NCI-H1694 treated with DMSO at 0.1 percent for 48 hours (cell line): ENCODE measurements at regions not wholly inside any gene's neighbourhood (a gene's known extent, or its start where the extent isn't known, plus 50 kb on each side); places are given as distances from the start of the nearest gene placed in this dataset.
"Not testable (repeated sequence)": the region's sequence is repeated elsewhere in the genome, so short reads cannot be mapped to it uniquely, and the experiment has no call there.

Source experiments
- DNase-seq: peaks from one replicate; lab custom pipeline; 2025; lab: John Stamatoyannopoulos, UW

GRCh38 chr3:88807491-88808105 is 299.8 kb upstream of the EPHA3 start:
- DNase-seq, result no peak

- DNase-seq, result no peak
Observed at GRCh38 chr3:88809993-88810392, 297.4 kb upstream of the EPHA3 start.

- no peak for DNase-seq
Observed at GRCh38 chr3:88810455-88810854, 297.0 kb upstream of the EPHA3 start.

- no peak for DNase-seq
Observed at GRCh38 chr3:88811096-88811495, 296.3 kb upstream of the EPHA3 start.

- DNase-seq, result no peak
Observed at GRCh38 chr3:88812576-88812975, 294.8 kb upstream of the EPHA3 start.

GRCh38 chr3:88816445-88816844 is 291.0 kb upstream of the EPHA3 start:
- no peak for DNase-seq

- DNase-seq, result no peak
Observed at GRCh38 chr3:88824666-88825564, 282.5 kb upstream of the EPHA3 start.

- no peak for DNase-seq
Observed at GRCh38 chr3:88828466-88828865, 279.0 kb upstream of the EPHA3 start.

GRCh38 chr3:88852606-88853005 is 254.8 kb upstream of the EPHA3 start:
- DNase-seq, result no peak

GRCh38 chr3:88863196-88863595 is 244.2 kb upstream of the EPHA3 start:
- no peak for DNase-seq

- DNase-seq, result no peak
Observed at GRCh38 chr3:88876724-88877123, 230.7 kb upstream of the EPHA3 start.

GRCh38 chr3:88879905-88880304 is 227.5 kb upstream of the EPHA3 start:
- no peak for DNase-seq

- no peak for DNase-seq
Observed at GRCh38 chr3:88882121-88882520, 225.3 kb upstream of the EPHA3 start.

GRCh38 chr3:88886624-88887023 is 220.8 kb upstream of the EPHA3 start:
- not testable (repeated sequence) for DNase-seq

- DNase-seq, result no peak
Observed at GRCh38 chr3:88896026-88896425, 211.4 kb upstream of the EPHA3 start.

- DNase-seq, result no peak
Observed at GRCh38 chr3:88912294-88912877, 195.0 kb upstream of the EPHA3 start.

- DNase-seq, result no peak
Observed at GRCh38 chr3:88918841-88919240, 188.6 kb upstream of the EPHA3 start.

GRCh38 chr3:88921986-88922385 is 185.4 kb upstream of the EPHA3 start:
- DNase-seq, result no peak

- no peak for DNase-seq
Observed at GRCh38 chr3:88926221-88926620, 181.2 kb upstream of the EPHA3 start.

- no peak for DNase-seq
Observed at GRCh38 chr3:88930611-88931010, 176.8 kb upstream of the EPHA3 start.

- peak; percentile 72 for DNase-seq
Observed at GRCh38 chr3:88936831-88937230, 170.6 kb upstream of the EPHA3 start.

- no peak for DNase-seq
Observed at GRCh38 chr3:88940296-88940695, 167.1 kb upstream of the EPHA3 start.

GRCh38 chr3:88947013-88947412 is 160.4 kb upstream of the EPHA3 start:
- no peak for DNase-seq
